ENCODE measurements at regions not wholly inside any gene's neighbourhood (a gene's known extent, or its start where the extent isn't known, plus 50 kb on each side); places are given as distances from the start of the nearest gene placed in this dataset.

DNA sequence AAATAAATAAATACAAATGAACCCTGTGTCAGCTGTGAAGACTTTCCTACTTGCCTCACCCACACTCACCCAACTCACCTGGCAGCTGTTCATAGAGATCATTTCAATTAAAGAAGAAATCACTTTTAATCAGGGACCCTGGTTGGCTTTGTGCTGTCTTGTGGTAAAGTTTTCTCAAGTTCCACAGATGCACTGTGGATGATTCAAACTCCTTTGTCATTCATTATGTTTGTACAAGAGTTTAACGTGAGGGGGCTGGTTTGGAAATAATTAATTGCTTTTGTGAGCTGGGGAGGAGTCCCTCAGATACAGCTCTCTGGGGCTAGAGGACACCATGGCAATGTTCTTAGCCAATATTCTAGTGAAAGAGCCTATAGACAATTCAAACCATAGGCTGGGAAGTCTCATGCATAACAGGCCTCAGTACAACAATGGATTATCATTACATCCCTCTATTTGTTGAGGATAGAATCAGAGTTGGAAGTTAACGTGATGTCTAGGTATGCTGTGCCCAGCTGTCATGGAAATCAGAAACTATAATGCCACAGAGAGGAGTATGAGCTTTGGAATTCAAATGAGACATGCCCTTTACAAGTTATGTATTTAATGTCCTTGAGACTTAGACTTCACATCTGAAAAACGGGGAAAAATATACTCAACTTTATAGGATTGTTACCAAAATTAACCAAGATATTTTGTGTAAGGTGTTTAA, 698.5 kb downstream of the KCNA4 start:
- TF ChIP-seq, protein P1, sequence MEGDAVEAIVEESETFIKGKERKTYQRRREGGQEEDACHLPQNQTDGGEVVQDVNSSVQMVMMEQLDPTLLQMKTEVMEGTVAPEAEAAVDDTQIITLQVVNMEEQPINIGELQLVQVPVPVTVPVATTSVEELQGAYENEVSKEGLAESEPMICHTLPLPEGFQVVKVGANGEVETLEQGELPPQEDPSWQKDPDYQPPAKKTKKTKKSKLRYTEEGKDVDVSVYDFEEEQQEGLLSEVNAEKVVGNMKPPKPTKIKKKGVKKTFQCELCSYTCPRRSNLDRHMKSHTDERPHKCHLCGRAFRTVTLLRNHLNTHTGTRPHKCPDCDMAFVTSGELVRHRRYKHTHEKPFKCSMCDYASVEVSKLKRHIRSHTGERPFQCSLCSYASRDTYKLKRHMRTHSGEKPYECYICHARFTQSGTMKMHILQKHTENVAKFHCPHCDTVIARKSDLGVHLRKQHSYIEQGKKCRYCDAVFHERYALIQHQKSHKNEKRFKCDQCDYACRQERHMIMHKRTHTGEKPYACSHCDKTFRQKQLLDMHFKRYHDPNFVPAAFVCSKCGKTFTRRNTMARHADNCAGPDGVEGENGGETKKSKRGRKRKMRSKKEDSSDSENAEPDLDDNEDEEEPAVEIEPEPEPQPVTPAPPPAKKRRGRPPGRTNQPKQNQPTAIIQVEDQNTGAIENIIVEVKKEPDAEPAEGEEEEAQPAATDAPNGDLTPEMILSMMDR (IDR thresholded peaks at IDR 0.05; ENCODE audit: insufficient read depth, low read length, poor library complexity, severe bottlenecking) = no peak
- no peak for TF ChIP-seq EZH2phosphoT487 (conservative IDR thresholded peaks at IDR 0.05; ENCODE audit: low read length)

Data from SU-DHL-6 (cell line).